Medulla oblongata (tissue), 1 donor: ENCODE measurements at regions not wholly inside any gene's neighbourhood (a gene's known extent, or its start where the extent isn't known, plus 50 kb on each side); places are given as distances from the start of the nearest gene placed in this dataset.
"Not testable (repeated sequence)": the region's sequence is repeated elsewhere in the genome, so short reads cannot be mapped to it uniquely, and the experiment has no call there.

Experiments used
- DNase-seq: peaks from one replicate; pipeline ENCODE4 v3.0.0-alpha.2; 2015; ENCODE audit errors: extremely low spot score

GRCh38 chr5:130836729-130837649 lies 328.1 kb downstream of the HINT1 start:
- DNase-seq: peak; percentile 14

- not testable (repeated sequence) for DNase-seq
Measured at GRCh38 chr5:130817598-130818384, 347.3 kb downstream of the HINT1 start.

- DNase-seq: no peak
Measured at GRCh38 chr5:130815246-130815645, 349.8 kb downstream of the HINT1 start.

GRCh38 chr5:130808691-130809090 lies 356.4 kb downstream of the HINT1 start:
- DNase-seq: no peak

- DNase-seq: no peak
Measured at GRCh38 chr5:130805648-130806047, 359.4 kb downstream of the HINT1 start.

- DNase-seq: no peak
Measured at GRCh38 chr5:130805036-130805435, 360.0 kb downstream of the HINT1 start.

- no peak for DNase-seq
Measured at GRCh38 chr5:130801963-130802362, 363.1 kb downstream of the HINT1 start.

- DNase-seq: no peak
Measured at GRCh38 chr5:130799015-130799414, 366.0 kb downstream of the HINT1 start.

- DNase-seq: no peak
Measured at GRCh38 chr5:130797303-130797702, 367.8 kb downstream of the HINT1 start.

- DNase-seq: no peak
Measured at GRCh38 chr5:130796902-130797301, 368.2 kb downstream of the HINT1 start.

GRCh38 chr5:130796032-130796431 lies 369.0 kb downstream of the HINT1 start:
- no peak for DNase-seq

- no peak for DNase-seq
Measured at GRCh38 chr5:130795037-130795436, 370.0 kb downstream of the HINT1 start.

GRCh38 chr5:130777794-130778193 lies 387.3 kb downstream of the HINT1 start:
- no peak for DNase-seq

GRCh38 chr5:130773813-130774212 lies 391.2 kb downstream of the HINT1 start:
- no peak for DNase-seq

GRCh38 chr5:130762031-130762430 lies 403.0 kb downstream of the HINT1 start:
- DNase-seq: no peak

- no peak for DNase-seq
Measured at GRCh38 chr5:130759061-130759460, 406.0 kb downstream of the HINT1 start.

GRCh38 chr5:130747556-130747955 lies 417.5 kb downstream of the HINT1 start:
- DNase-seq: no peak

GRCh38 chr5:130746641-130747040 lies 418.4 kb downstream of the HINT1 start:
- not testable (repeated sequence) for DNase-seq

GRCh38 chr5:130743092-130743491 lies 422.0 kb downstream of the HINT1 start:
- DNase-seq: no peak

- no peak for DNase-seq
Measured at GRCh38 chr5:130740047-130740569, 424.9 kb downstream of the HINT1 start.

- DNase-seq: no peak
Measured at GRCh38 chr5:130731839-130732238, 433.2 kb downstream of the HINT1 start.

GRCh38 chr5:130729541-130729940 lies 435.5 kb downstream of the HINT1 start:
- no peak for DNase-seq

GRCh38 chr5:130727830-130728229 lies 437.2 kb downstream of the HINT1 start:
- no peak for DNase-seq
